Endothelial cell of umbilical vein (primary cell): ENCODE measurements at regions not wholly inside any gene's neighbourhood (a gene's known extent, or its start where the extent isn't known, plus 50 kb on each side); places are given as distances from the start of the nearest gene placed in this dataset.

ENCODE experiments used
- BruUV-seq: library from RNA; stranded (reverse); fragments of 400-500 nt; replicated peaks from 2 replicates; lab custom pipeline; 2021; lab: Mats Ljungman, UMichigan
- CTCF ChIA-PET: fragments of 300-600, 350-600 bp; sonication (Branson Sonifier 250); formaldehyde crosslinking; loops from one replicate; lab custom pipeline; 2021; ENCODE audit warnings: antibody characterized with exemption, inconsistent platforms; lab: Charles Lee
- POLR2A ChIA-PET: fragments of 300-600, 350-600 bp; sonication (Branson Sonifier 250); formaldehyde crosslinking; loops from one replicate; lab custom pipeline; 2021; ENCODE audit warnings: antibody characterized with exemption, inconsistent platforms; lab: Charles Lee
- DNase-seq: peaks from one replicate; pipeline ENCODE4 v3.0.0-alpha.2; 2011; ENCODE audit warnings: low read depth, low spot score
- FAIRE-seq: peaks from 2 replicates; lab custom pipeline; 2011; peaks lifted over from hg19 to GRCh38; lab: Jason Lieb, UNC
- H2AFZ ChIP-seq: 2 replicates; pipeline ENCODE4 v1.6.0; 2012; ENCODE audit warnings: low read depth, low read length, control low read depth, inconsistent platforms
- H3K27ac ChIP-seq: 2 replicates; pipeline ENCODE4 v1.5.1; 2011; ENCODE audit warnings: low read depth, mild to moderate bottlenecking, control low read depth, low read length, moderate library complexity; ENCODE audit not compliant: insufficient read depth
- H3K27me3 ChIP-seq, 2 experiments: 2 replicates each; pipeline versions ENCODE4 v1.6.0 to v1.6.1; 2011; ENCODE audit warnings: low read length in 2 of 2, mixed read lengths in 1 of 2; ENCODE audit not compliant: control insufficient read depth in 2 of 2, insufficient read depth in 2 of 2
- H3K36me3 ChIP-seq, 2 experiments: 2 replicates in 1 of 2; 3 replicates in 1 of 2; pipeline ENCODE4 v1.5.1; 2011; ENCODE audit warnings: low read length in 2 of 2, mild to moderate bottlenecking in 1 of 2, moderate library complexity in 1 of 2; ENCODE audit not compliant: control insufficient read depth in 2 of 2, insufficient read depth in 2 of 2; ENCODE audit errors: extremely low read depth in 1 of 2
- H3K4me1 ChIP-seq: 3 replicates; pipeline ENCODE4 v1.5.1; 2011; ENCODE audit warnings: mild to moderate bottlenecking, low read length; ENCODE audit not compliant: control insufficient read depth, insufficient read depth; ENCODE audit errors: extremely low read depth
- H3K4me2 ChIP-seq: 2 replicates; pipeline ENCODE4 v1.6.1; 2011; ENCODE audit warnings: low read length, control low read depth, mixed read lengths; ENCODE audit not compliant: insufficient read depth
- H3K4me3 ChIP-seq, 3 experiments: fragments of 200-600 bp in 1 of 3; sonication (generic), shearing (Covaris generic) in 1 of 3; replicated peaks in 1 of 3; 2 replicates each; pipeline ENCODE4 v1.5.1; 2011 to 2016; ENCODE audit warnings: control low read depth in 3 of 3, low read length in 3 of 3, mild to moderate bottlenecking in 2 of 3, inconsistent platforms in 1 of 3, low read depth in 1 of 3, moderate library complexity in 1 of 3; ENCODE audit not compliant: insufficient read depth in 1 of 3
- H3K79me2 ChIP-seq: 2 replicates; pipeline ENCODE4 v1.6.0; 2012; ENCODE audit warnings: low read length, inconsistent platforms; ENCODE audit not compliant: control insufficient read depth, insufficient read depth
- H3K9ac ChIP-seq: replicated peaks from 2 replicates; pipeline ENCODE3; 2011; ENCODE audit warnings: low read length, control low read depth; ENCODE audit not compliant: insufficient read depth; ENCODE audit errors: extremely low read depth
- H3K9me1 ChIP-seq: replicated peaks from 3 replicates; pipeline ENCODE4 v1.6.0; 2011; ENCODE audit warnings: mild to moderate bottlenecking, low read length; ENCODE audit not compliant: control insufficient read depth, insufficient read depth; ENCODE audit errors: extremely low read depth
- H3K9me3 ChIP-seq: replicated peaks from 2 replicates; pipeline ENCODE4 v1.5.1; 2012; ENCODE audit warnings: low read length, inconsistent platforms; ENCODE audit not compliant: control insufficient read depth, insufficient read depth
- H4K20me1 ChIP-seq: replicated peaks from 2 replicates; pipeline ENCODE3; 2011; ENCODE audit warnings: mild to moderate bottlenecking, low read length; ENCODE audit not compliant: control insufficient read depth, insufficient read depth; ENCODE audit errors: extremely low read depth
- CTCF ChIP-seq, 2 donors: IDR thresholded peaks; 1 replicate in 1 of 2; 2 replicates in 1 of 2; pipeline ENCODE4 v1.5.1; 2011; ENCODE audit warnings: low read length in 2 of 2, mild to moderate bottlenecking in 2 of 2, moderate library complexity in 2 of 2, control low read depth in 1 of 2, inconsistent platforms in 1 of 2, low read depth in 1 of 2; ENCODE audit not compliant: insufficient read depth in 1 of 2; ENCODE audit errors: extremely low read depth in 1 of 2
- EZH2 ChIP-seq: IDR thresholded peaks from 2 replicates; pipeline ENCODE4 v1.6.1; 2012; ENCODE audit warnings: borderline replicate concordance, low read depth, mild to moderate bottlenecking, moderate library complexity, low read length, inconsistent platforms; ENCODE audit not compliant: severe bottlenecking
- FOS ChIP-seq: IDR thresholded peaks from 2 replicates; pipeline ENCODE4 v1.6.1; 2011; ENCODE audit warnings: mild to moderate bottlenecking, low read length, moderate library complexity, borderline replicate concordance; ENCODE audit not compliant: insufficient read depth
- GATA2 ChIP-seq: IDR thresholded peaks from 2 replicates; pipeline ENCODE4 v1.7.0; 2011; ENCODE audit warnings: low read depth, mild to moderate bottlenecking, moderate library complexity, mixed read lengths, low read length; ENCODE audit not compliant: insufficient read length, insufficient read depth
- JUN ChIP-seq: IDR thresholded peaks from 2 replicates; pipeline ENCODE4 v1.6.1; 2011; ENCODE audit warnings: borderline replicate concordance, low read depth; ENCODE audit not compliant: insufficient read length, insufficient read depth
- MAX ChIP-seq: IDR thresholded peaks from 2 replicates; pipeline ENCODE4 v1.6.1; 2011; ENCODE audit not compliant: insufficient read depth, insufficient read length
- MYC ChIP-seq: IDR thresholded peaks from one replicate; pipeline ENCODE4 v1.6.1; 2011; ENCODE audit warnings: mild to moderate bottlenecking, low read depth, low read length
- POLR2A ChIP-seq: IDR thresholded peaks from 2 replicates; pipeline ENCODE4 v1.6.1; 2012; ENCODE audit warnings: low read depth, mild to moderate bottlenecking, control low read depth, low read length
- POLR2AphosphoS5 ChIP-seq: IDR thresholded peaks from 2 replicates; pipeline ENCODE4 v1.6.1; 2012; ENCODE audit warnings: low read depth, mild to moderate bottlenecking, control low read depth, low read length, moderate library complexity; ENCODE audit not compliant: insufficient read depth
- dilution Hi-C: fragments of 300-500 bp; cut with MboI; formaldehyde crosslinking; loops from one replicate; pipeline ENCODE4 v1.15.0; 2019; ENCODE audit warnings: low sequenced_read_pairs; ENCODE audit not compliant: extremely low pct_ligation_motif_present
- intact Hi-C: fragments of 100-400 bp; cut with micrococcal nuclease; formaldehyde crosslinking; loops from one replicate; pipeline ENCODE4 v1.10.0; 2022

- DNase-seq = no peak
- Histone ChIP-seq H3K9me3 (no peaks in the 10 kb centered on the region), H3K36me3 (no peaks in the 10 kb centered on the region), H3K4me2 (no peak overlapping the region), H3K4me3 (no peak overlapping the region), H4K20me1 (no peaks in the 10 kb centered on the region), H3K27me3 (no peaks in the 10 kb centered on the region), H3K9me1 (no peaks in the 10 kb centered on the region), H3K9ac (no peak overlapping the region), H3K79me2 (no peaks in the 10 kb centered on the region), H2AFZ (no peak overlapping the region), H3K27ac (no peak overlapping the region), H3K4me1 (no peaks in the 10 kb centered on the region)
- intact Hi-C loops = no loop called here
- dilution Hi-C loops = no loop called here
- ChIA-PET CTCF (no interaction called here), POLR2A (no interaction called here)
- no peak for FAIRE-seq
- no TSS peak for BruUV-seq
- TF ChIP-seq EZH2 (no peak), POLR2AphosphoS5 (no peak), MYC (no peak), FOS (no peak), GATA2 (no peak), POLR2A (no peak)
Observed at GRCh38 chrX:145484740-145485139, 237.4 kb downstream of the SPANXN1 start.

- dilution Hi-C loops (no loop called here), intact Hi-C loops (no loop called here)
Observed at GRCh38 chrX:145502670-145503069, 255.4 kb downstream of the SPANXN1 start.

More at GRCh38 chrX:145502670-145503069, 255.4 kb downstream of the SPANXN1 start:
- Histone ChIP-seq H2AFZ (no peak overlapping the region), H3K27ac (no peak overlapping the region), H3K9me1 (no peaks in the 10 kb centered on the region), H3K9ac (no peak overlapping the region), H3K4me2 (no peak overlapping the region), H3K79me2 (no peaks in the 10 kb centered on the region), H3K4me3 (no peak overlapping the region), H4K20me1 (no peaks in the 10 kb centered on the region), H3K27me3 (no peaks in the 10 kb centered on the region), H3K36me3 (no peaks in the 10 kb centered on the region), H3K4me1 (no peaks in the 10 kb centered on the region), H3K9me3 (no peaks in the 10 kb centered on the region)
- BruUV-seq = no TSS peak
- DNase-seq (no peak), FAIRE-seq (no peak)
- POLR2A ChIA-PET = no interaction called here
- TF ChIP-seq MAX = no peak
- no peak for TF ChIP-seq POLR2A
- TF ChIP-seq CTCF (IDR thresholded peaks at IDR 0.05; ENCODE audit: extremely low read depth in 1 of 2, insufficient read depth in 1 of 2, low read depth in 1 of 2, low read length in 2 of 2) = no peak
- no peak for TF ChIP-seq EZH2
- no peak for TF ChIP-seq GATA2
- no peak for TF ChIP-seq JUN
- TF ChIP-seq MYC = no peak
- TF ChIP-seq POLR2AphosphoS5 = no peak
- TF ChIP-seq FOS = no peak
- CTCF ChIA-PET = no interaction called here
